Adrenal gland (tissue), 9 donors: ENCODE measurements at regions not wholly inside any gene's neighbourhood (a gene's known extent, or its start where the extent isn't known, plus 50 kb on each side); places are given as distances from the start of the nearest gene placed in this dataset.
"Not testable (repeated sequence)": the region's sequence is repeated elsewhere in the genome, so short reads cannot be mapped to it uniquely, and the experiment has no call there.

Source experiments
- DNase-seq, 7 donors: peaks; one replicate each; pipeline ENCODE4 v3.0.0-alpha.2; 2019 to 2020
- H3K27ac ChIP-seq, 5 donors: fragments of 200-600 bp; sonication (generic) in 4 of 5; 1 replicate in 3 of 5; 2 replicates in 2 of 5; pipeline versions ENCODE4 v1.5.1 to v1.8.0; 2016 to 2020; ENCODE audit warnings: mild to moderate bottlenecking in 1 of 5
- H3K27me3 ChIP-seq: fragments of 200-600 bp; 2 replicates; pipeline ENCODE4 v1.8.0; 2021
- H3K36me3 ChIP-seq, 2 donors: fragments of 200-600 bp; replicated peaks in 1 of 2; 1 replicate in 1 of 2; 2 replicates in 1 of 2; pipeline versions ENCODE4 v1.5.1 to v1.8.0; 2018 to 2022
- H3K4me1 ChIP-seq, 2 donors: fragments of 200-600 bp; replicated peaks in 1 of 2; 1 replicate in 1 of 2; 2 replicates in 1 of 2; pipeline versions ENCODE4 v1.5.1 to v1.8.0; 2018 to 2021
- H3K4me3 ChIP-seq, 4 donors: fragments of 200-600 bp; sonication (generic) in 3 of 4; one replicate each; pipeline ENCODE4 v1.5.1; 2016 to 2018
- H3K9me3 ChIP-seq, 3 donors: fragments of 200-600 bp; sonication (generic) in 1 of 3; replicated peaks in 1 of 3; 1 replicate in 2 of 3; 2 replicates in 1 of 3; pipeline versions ENCODE4 v1.5.1 to v1.8.0; 2016 to 2021
- POLR2A ChIP-seq, 2 donors: fragments of 450-650 bp; IDR thresholded peaks; one replicate each; pipeline ENCODE4 v1.6.1; 2017; ENCODE audit warnings: antibody characterized with exemption in 2 of 2, mild to moderate bottlenecking in 2 of 2, moderate library complexity in 1 of 2
- WGBS, 4 donors: extraction: QIAGEN DNeasy Blood & Tissue Kit in 2 of 4; methylation state at CpG; one replicate each; pipeline versions ENCODE4 v1.1.5 to v1.1.7; 2013 to 2017; 5-methylcytosine and 5-hydroxymethylcytosine counted together
- intact Hi-C, 2 donors: fragments of 100-400 bp; cut with DNase I; formaldehyde crosslinking; loops; one replicate each; pipeline versions ENCODE4 v1.14.1 to v1.15.0; 2022 to 2023
- TF ChIP-seq, protein P1 (sequence below), 6 experiments: fragments of 450-650 bp in 4 of 6; fragments of 200-600 bp in 2 of 6; sonication (generic) in 1 of 6; IDR thresholded peaks; 1 replicate in 5 of 6; 2 replicates in 1 of 6; pipeline versions ENCODE4 v1.5.1 to v1.8.0; 2016 to 2021; ENCODE audit warnings: antibody characterized with exemption in 6 of 6, mild to moderate bottlenecking in 2 of 6, moderate library complexity in 1 of 6
- donor health status: healthy with polysubstance abuse.
- donor health status: Bipolar disorder and iron deficiency.
- donor health status: DM: yes; HTN: yes; CAD: no.
- donor health status: DM: no; HTN: no; CAD: no.
- donor health status: DM: no; HTN: no; CAD: no.

DNA sequence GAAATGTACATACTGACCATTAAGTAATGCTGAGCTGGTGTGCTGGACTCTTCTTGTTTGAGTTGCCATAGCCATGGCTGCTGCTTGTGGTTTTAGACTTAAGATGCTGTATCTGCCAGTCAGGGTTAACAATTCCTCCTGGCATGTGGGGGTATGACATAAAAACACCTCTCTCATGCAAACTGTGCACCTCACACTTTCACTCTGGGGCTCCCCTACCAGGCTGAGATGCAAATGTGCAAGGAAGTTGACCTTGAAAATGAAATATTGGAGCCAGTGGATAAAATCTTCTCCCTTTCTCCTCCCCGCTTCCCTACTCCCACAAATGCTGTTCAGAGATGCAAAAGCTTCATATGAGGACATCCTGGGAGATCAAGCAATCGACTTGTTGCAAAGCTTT lies 198.8 kb downstream of the FCRL5 start:
- Histone ChIP-seq H3K4me1 (no peaks in the 10 kb centered on the region), H3K36me3 (no peaks in the 10 kb centered on the region), H3K9me3 (no peaks in the 10 kb centered on the region), H3K27me3 (no peaks in the 10 kb centered on the region), H3K27ac (no peak overlapping the region), H3K4me3 (no peak overlapping the region)
- WGBS, 4 donors = 53 to 66% (median 61%) methylated on average over 2 of the region's 2 CpGs
- DNase-seq = no peak
- TF ChIP-seq, protein P1, sequence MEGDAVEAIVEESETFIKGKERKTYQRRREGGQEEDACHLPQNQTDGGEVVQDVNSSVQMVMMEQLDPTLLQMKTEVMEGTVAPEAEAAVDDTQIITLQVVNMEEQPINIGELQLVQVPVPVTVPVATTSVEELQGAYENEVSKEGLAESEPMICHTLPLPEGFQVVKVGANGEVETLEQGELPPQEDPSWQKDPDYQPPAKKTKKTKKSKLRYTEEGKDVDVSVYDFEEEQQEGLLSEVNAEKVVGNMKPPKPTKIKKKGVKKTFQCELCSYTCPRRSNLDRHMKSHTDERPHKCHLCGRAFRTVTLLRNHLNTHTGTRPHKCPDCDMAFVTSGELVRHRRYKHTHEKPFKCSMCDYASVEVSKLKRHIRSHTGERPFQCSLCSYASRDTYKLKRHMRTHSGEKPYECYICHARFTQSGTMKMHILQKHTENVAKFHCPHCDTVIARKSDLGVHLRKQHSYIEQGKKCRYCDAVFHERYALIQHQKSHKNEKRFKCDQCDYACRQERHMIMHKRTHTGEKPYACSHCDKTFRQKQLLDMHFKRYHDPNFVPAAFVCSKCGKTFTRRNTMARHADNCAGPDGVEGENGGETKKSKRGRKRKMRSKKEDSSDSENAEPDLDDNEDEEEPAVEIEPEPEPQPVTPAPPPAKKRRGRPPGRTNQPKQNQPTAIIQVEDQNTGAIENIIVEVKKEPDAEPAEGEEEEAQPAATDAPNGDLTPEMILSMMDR (IDR thresholded peaks at IDR 0.05) = no peak
- TF ChIP-seq POLR2A (IDR thresholded peaks at IDR 0.05) = no peak
- intact Hi-C loops = no loop called here

DNA sequence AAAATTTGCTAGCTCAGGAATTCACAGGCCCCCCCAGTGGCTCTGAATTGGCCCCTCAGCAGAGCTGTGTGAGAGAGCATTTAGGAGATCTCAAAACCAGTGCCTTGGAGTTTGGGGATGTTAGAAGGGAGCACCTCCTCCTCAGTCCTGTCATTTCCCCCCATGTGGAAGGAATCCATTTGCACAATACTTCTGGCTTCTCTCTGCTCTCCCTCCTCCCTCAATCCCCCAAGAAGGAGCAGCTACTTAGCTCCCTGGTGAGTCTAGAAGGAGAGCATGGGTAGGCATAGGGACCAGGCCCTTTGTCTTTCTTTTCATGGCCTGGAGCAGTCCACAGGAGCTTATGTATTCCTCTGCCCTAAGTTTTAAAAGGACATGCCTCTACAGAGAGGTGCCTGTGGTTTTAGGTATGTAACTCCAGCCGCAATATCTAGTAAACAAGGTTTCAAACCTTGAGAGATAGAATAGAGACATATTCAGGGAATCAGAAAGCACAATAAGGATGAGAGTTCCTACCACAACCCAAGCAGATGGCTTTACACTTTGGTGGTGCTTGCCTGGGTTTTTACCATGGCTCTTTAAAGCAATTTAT lies 199.4 kb downstream of the FCRL5 start:
- TF ChIP-seq POLR2A (IDR thresholded peaks at IDR 0.05) = no peak
- TF ChIP-seq, protein P1 (IDR thresholded peaks at IDR 0.05) = no peak
- intact Hi-C loops = no loop called here
- Histone ChIP-seq H3K4me3 (no peak overlapping the region), H3K36me3 (no peaks in the 10 kb centered on the region), H3K27me3 (no peaks in the 10 kb centered on the region), H3K9me3 (no peaks in the 10 kb centered on the region), H3K4me1 (no peaks in the 10 kb centered on the region), H3K27ac (no peak overlapping the region)
- no peak for DNase-seq
- WGBS, 4 donors = 71 to 92% (median 89%) methylated on average over 1 of the region's 1 CpG

DNA sequence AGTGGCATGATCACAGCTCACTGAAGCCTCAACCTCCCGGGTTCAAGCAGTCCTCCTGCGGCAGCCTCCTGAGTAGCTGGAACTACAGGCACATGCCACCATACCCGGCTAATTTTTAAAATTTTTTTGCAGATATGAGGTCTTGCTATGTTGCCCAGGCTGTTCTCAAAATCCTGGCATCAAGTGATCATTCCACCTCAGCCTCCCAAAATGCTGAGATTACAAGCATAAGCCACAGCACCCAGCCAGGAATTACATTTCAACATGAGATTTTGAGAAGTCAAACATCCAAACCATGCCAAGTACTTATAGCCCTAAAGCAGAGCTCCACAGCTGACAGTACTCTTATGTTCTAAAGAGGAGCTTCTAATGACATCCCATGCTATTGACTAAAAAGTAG lies 200.1 kb downstream of the FCRL5 start:
- TF ChIP-seq, protein P1 (IDR thresholded peaks at IDR 0.05) = no peak
- no peak for TF ChIP-seq POLR2A (IDR thresholded peaks at IDR 0.05)
- Histone ChIP-seq H3K36me3 (no peaks in the 10 kb centered on the region), H3K4me1 (no peaks in the 10 kb centered on the region), H3K4me3 (no peak overlapping the region), H3K27ac (no peak overlapping the region), H3K27me3 (no peaks in the 10 kb centered on the region), H3K9me3 (no peaks in the 10 kb centered on the region)
- no peak for DNase-seq
- intact Hi-C loops = no loop called here
- 61 to 80% (median 76%) methylated on average over 3 of the region's 3 CpGs for WGBS, 4 donors

DNA sequence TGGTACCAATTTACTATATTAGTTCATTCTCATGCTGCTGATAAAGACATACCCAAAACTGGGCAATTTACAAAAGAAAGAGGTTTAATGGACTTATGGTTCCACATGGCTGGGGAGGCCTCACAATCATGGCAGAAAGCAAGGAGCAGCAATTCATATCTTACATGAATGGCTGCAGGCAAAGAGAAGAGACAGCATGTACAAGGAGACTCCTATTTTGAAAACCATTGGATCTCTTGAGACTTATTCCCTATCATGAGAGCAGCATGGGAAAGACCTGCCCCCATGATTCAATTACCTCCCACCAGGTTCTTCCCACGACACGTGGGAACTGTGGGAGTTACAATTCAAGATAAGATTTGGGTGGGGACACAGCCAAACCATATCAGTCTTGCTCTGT lies 200.5 kb downstream of the FCRL5 start:
- H3K27ac ChIP-seq, H3K9me3 ChIP-seq, H3K4me3 ChIP-seq, DNase-seq, H3K36me3 ChIP-seq, H3K4me1 ChIP-seq, intact Hi-C loops, H3K27me3 ChIP-seq: not testable (repeated sequence)
- 52 to 85% (median 65%) methylated on average over 2 of the region's 2 CpGs for WGBS, 4 donors
